ENCODE measurements at regions not wholly inside any gene's neighbourhood (a gene's known extent, or its start where the extent isn't known, plus 50 kb on each side); places are given as distances from the start of the nearest gene placed in this dataset.

- no peak for DNase-seq (ENCODE audit: low read depth in 2 of 2)
Observed at GRCh38 chr11:114864896-114865295, 186.6 kb downstream of the NXPE2 start.

- DNase-seq (ENCODE audit: low read depth in 2 of 2): no peak
Observed at GRCh38 chr11:114876234-114876633, 197.9 kb downstream of the NXPE2 start.

GRCh38 chr11:114877976-114878375 is 199.6 kb downstream of the NXPE2 start:
- no peak for DNase-seq (ENCODE audit: low read depth in 2 of 2)

- DNase-seq (ENCODE audit: low read depth in 2 of 2): no peak
Observed at GRCh38 chr11:114880442-114880841, 202.1 kb downstream of the NXPE2 start.

- DNase-seq (ENCODE audit: low read depth in 2 of 2): no peak
Observed at GRCh38 chr11:114883472-114883871, 205.1 kb downstream of the NXPE2 start.

- peak in 1 of 2 donors; percentile 3 for DNase-seq (ENCODE audit: low read depth in 2 of 2)
Observed at GRCh38 chr11:114886644-114887265, 208.4 kb downstream of the NXPE2 start.

GRCh38 chr11:114889594-114890011 is 211.3 kb downstream of the NXPE2 start:
- no peak for DNase-seq (ENCODE audit: low read depth in 2 of 2)

- DNase-seq (ENCODE audit: low read depth in 2 of 2): no peak
Observed at GRCh38 chr11:114890038-114890437, 211.7 kb downstream of the NXPE2 start.

- no peak for DNase-seq (ENCODE audit: low read depth in 2 of 2)
Observed at GRCh38 chr11:114891911-114892310, 213.6 kb downstream of the NXPE2 start.

- DNase-seq (ENCODE audit: low read depth in 2 of 2): no peak
Observed at GRCh38 chr11:114892381-114893197, 214.3 kb downstream of the NXPE2 start.

- no peak for DNase-seq (ENCODE audit: low read depth in 2 of 2)
Observed at GRCh38 chr11:114893329-114893728, 215.0 kb downstream of the NXPE2 start.

GRCh38 chr11:114896594-114896993 is 218.3 kb downstream of the NXPE2 start:
- no peak for DNase-seq (ENCODE audit: low read depth in 2 of 2)

GRCh38 chr11:114909866-114910265 is 231.5 kb downstream of the NXPE2 start:
- DNase-seq (ENCODE audit: low read depth in 2 of 2): no peak

- no peak for DNase-seq (ENCODE audit: low read depth in 2 of 2)
Observed at GRCh38 chr11:114912826-114913225, 234.5 kb downstream of the NXPE2 start.

- DNase-seq (ENCODE audit: low read depth in 2 of 2): no peak
Observed at GRCh38 chr11:114914231-114915005, 236.1 kb downstream of the NXPE2 start.

- DNase-seq (ENCODE audit: low read depth in 2 of 2): no peak
Observed at GRCh38 chr11:114915871-114916805, 237.8 kb downstream of the NXPE2 start.

- no peak for DNase-seq (ENCODE audit: low read depth in 2 of 2)
Observed at GRCh38 chr11:114918286-114918685, 240.0 kb downstream of the NXPE2 start.

- no peak for DNase-seq (ENCODE audit: low read depth in 2 of 2)
Observed at GRCh38 chr11:114921697-114922096, 243.4 kb downstream of the NXPE2 start.

GRCh38 chr11:114924042-114924441 is 245.7 kb downstream of the NXPE2 start:
- DNase-seq (ENCODE audit: low read depth in 2 of 2): no peak

- no peak for DNase-seq (ENCODE audit: low read depth in 2 of 2)
Observed at GRCh38 chr11:114925591-114925990, 247.3 kb downstream of the NXPE2 start.

- no peak for DNase-seq (ENCODE audit: low read depth in 2 of 2)
Observed at GRCh38 chr11:114928260-114928870, 250.0 kb downstream of the NXPE2 start.

Measured in dermis microvascular lymphatic vessel endothelial cell (primary cell).